WTC11 (cell line): ENCODE measurements at regions not wholly inside any gene's neighbourhood (a gene's known extent, or its start where the extent isn't known, plus 50 kb on each side); places are given as distances from the start of the nearest gene placed in this dataset.

ENCODE experiments used
- CREB1 ChIP-seq: sonication (generic); formaldehyde crosslinking; IDR thresholded peaks from 2 replicates; pipeline ENCODE4 v1.8.0; 2023; ENCODE audit warnings: mild to moderate bottlenecking, missing genetic modification reagents
- GRHL2 ChIP-seq: fragments of 250-450 bp; sonication (Bioruptor Pico); IDR thresholded peaks from 2 replicates; pipeline ENCODE4 v1.8.0; 2022; ENCODE audit warnings: mild to moderate bottlenecking, moderate library complexity; ENCODE audit not compliant: insufficient replicate concordance, severe bottlenecking
- SMAD3 ChIP-seq: sonication (generic); formaldehyde crosslinking; IDR thresholded peaks from 2 replicates; pipeline ENCODE4 v1.8.0; 2022; ENCODE audit warnings: missing genetic modification reagents, mild to moderate bottlenecking, borderline replicate concordance
- SP1 ChIP-seq: sonication (generic); formaldehyde crosslinking; conservative IDR thresholded peaks from 2 replicates; pipeline ENCODE4 v1.8.1; 2022; ENCODE audit warnings: missing genetic modification reagents
- TCF7 ChIP-seq: sonication (generic); formaldehyde crosslinking; IDR thresholded peaks from 2 replicates; pipeline ENCODE4 v1.8.0; 2022; ENCODE audit warnings: mild to moderate bottlenecking, low read depth, missing genetic modification reagents, moderate library complexity
- ZNF317 ChIP-seq: sonication (generic); formaldehyde crosslinking; IDR thresholded peaks from 2 replicates; pipeline ENCODE4 v1.8.1; 2023; ENCODE audit warnings: low read depth, mild to moderate bottlenecking, moderate library complexity, missing genetic modification reagents, borderline replicate concordance
- TF ChIP-seq, protein P1 (sequence below): sonication (generic); formaldehyde crosslinking; IDR thresholded peaks from 2 replicates; pipeline ENCODE4 v1.8.0; 2023; ENCODE audit warnings: missing genetic modification reagents, mild to moderate bottlenecking, borderline replicate concordance
- TF ChIP-seq, protein P2 (sequence below): fragments of 200-600 bp; IDR thresholded peaks from 2 replicates; pipeline ENCODE4 v1.8.0; 2022; ENCODE audit warnings: antibody characterized with exemption
- TF ChIP-seq, protein P3 (sequence below): sonication (generic); formaldehyde crosslinking; conservative IDR thresholded peaks from 2 replicates; pipeline ENCODE4 v1.8.1; 2023; ENCODE audit warnings: mild to moderate bottlenecking, low read depth, missing genetic modification reagents, moderate library complexity

DNA sequence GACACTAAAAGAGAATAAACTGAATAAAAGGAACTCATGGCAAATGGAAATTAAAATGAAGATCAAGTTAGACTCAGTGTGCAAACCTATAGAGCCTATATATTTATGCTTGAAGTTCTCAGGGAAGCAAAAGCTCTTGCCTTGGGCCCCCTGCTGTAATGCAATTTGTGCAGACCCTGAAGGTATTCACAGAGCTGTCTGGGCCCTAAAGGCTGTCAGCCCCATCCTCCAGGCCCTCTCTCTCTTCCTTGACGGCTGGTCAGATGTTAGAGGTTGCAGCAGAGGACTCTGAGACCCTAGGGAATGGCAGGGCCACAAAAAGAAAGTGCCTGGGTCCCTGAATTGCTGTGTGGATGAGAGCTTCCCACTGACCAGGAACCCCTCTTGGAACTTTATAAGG is 283.9 kb upstream of the TUT7 start:
- TF ChIP-seq TCF7 (CRISPR knock-in tag), result no peak
- TF ChIP-seq, protein P1, sequence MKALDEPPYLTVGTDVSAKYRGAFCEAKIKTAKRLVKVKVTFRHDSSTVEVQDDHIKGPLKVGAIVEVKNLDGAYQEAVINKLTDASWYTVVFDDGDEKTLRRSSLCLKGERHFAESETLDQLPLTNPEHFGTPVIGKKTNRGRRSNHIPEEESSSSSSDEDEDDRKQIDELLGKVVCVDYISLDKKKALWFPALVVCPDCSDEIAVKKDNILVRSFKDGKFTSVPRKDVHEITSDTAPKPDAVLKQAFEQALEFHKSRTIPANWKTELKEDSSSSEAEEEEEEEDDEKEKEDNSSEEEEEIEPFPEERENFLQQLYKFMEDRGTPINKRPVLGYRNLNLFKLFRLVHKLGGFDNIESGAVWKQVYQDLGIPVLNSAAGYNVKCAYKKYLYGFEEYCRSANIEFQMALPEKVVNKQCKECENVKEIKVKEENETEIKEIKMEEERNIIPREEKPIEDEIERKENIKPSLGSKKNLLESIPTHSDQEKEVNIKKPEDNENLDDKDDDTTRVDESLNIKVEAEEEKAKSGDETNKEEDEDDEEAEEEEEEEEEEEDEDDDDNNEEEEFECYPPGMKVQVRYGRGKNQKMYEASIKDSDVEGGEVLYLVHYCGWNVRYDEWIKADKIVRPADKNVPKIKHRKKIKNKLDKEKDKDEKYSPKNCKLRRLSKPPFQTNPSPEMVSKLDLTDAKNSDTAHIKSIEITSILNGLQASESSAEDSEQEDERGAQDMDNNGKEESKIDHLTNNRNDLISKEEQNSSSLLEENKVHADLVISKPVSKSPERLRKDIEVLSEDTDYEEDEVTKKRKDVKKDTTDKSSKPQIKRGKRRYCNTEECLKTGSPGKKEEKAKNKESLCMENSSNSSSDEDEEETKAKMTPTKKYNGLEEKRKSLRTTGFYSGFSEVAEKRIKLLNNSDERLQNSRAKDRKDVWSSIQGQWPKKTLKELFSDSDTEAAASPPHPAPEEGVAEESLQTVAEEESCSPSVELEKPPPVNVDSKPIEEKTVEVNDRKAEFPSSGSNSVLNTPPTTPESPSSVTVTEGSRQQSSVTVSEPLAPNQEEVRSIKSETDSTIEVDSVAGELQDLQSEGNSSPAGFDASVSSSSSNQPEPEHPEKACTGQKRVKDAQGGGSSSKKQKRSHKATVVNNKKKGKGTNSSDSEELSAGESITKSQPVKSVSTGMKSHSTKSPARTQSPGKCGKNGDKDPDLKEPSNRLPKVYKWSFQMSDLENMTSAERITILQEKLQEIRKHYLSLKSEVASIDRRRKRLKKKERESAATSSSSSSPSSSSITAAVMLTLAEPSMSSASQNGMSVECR (CRISPR knock-in tag), result no peak
- TF ChIP-seq GRHL2, result no peak
- TF ChIP-seq ZNF317, result no peak
- TF ChIP-seq, protein P2, sequence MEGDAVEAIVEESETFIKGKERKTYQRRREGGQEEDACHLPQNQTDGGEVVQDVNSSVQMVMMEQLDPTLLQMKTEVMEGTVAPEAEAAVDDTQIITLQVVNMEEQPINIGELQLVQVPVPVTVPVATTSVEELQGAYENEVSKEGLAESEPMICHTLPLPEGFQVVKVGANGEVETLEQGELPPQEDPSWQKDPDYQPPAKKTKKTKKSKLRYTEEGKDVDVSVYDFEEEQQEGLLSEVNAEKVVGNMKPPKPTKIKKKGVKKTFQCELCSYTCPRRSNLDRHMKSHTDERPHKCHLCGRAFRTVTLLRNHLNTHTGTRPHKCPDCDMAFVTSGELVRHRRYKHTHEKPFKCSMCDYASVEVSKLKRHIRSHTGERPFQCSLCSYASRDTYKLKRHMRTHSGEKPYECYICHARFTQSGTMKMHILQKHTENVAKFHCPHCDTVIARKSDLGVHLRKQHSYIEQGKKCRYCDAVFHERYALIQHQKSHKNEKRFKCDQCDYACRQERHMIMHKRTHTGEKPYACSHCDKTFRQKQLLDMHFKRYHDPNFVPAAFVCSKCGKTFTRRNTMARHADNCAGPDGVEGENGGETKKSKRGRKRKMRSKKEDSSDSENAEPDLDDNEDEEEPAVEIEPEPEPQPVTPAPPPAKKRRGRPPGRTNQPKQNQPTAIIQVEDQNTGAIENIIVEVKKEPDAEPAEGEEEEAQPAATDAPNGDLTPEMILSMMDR, result no peak
- TF ChIP-seq, protein P3, sequence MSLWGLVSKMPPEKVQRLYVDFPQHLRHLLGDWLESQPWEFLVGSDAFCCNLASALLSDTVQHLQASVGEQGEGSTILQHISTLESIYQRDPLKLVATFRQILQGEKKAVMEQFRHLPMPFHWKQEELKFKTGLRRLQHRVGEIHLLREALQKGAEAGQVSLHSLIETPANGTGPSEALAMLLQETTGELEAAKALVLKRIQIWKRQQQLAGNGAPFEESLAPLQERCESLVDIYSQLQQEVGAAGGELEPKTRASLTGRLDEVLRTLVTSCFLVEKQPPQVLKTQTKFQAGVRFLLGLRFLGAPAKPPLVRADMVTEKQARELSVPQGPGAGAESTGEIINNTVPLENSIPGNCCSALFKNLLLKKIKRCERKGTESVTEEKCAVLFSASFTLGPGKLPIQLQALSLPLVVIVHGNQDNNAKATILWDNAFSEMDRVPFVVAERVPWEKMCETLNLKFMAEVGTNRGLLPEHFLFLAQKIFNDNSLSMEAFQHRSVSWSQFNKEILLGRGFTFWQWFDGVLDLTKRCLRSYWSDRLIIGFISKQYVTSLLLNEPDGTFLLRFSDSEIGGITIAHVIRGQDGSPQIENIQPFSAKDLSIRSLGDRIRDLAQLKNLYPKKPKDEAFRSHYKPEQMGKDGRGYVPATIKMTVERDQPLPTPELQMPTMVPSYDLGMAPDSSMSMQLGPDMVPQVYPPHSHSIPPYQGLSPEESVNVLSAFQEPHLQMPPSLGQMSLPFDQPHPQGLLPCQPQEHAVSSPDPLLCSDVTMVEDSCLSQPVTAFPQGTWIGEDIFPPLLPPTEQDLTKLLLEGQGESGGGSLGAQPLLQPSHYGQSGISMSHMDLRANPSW, result no peak
- no peak for TF ChIP-seq CREB1 (CRISPR knock-in tag)
- no peak for TF ChIP-seq SMAD3
- TF ChIP-seq SP1 (CRISPR knock-in tag), result no peak
